HG02938 (cell line): ENCODE measurements at regions not wholly inside any gene's neighbourhood (a gene's known extent, or its start where the extent isn't known, plus 50 kb on each side); places are given as distances from the start of the nearest gene placed in this dataset.

ENCODE experiments used
- ATAC-seq: cut with Tn5 transposase; IDR thresholded peaks from one replicate; pipeline ENCODE4 v1.9.1; 2021; ENCODE audit warnings: mild to moderate bottlenecking, moderate library complexity; ENCODE audit not compliant: unreplicated experiment

- ATAC-seq, result no peak
Measured at GRCh38 chr12:91868054-91868453, 277.6 kb downstream of the BTG1 start.

DNA sequence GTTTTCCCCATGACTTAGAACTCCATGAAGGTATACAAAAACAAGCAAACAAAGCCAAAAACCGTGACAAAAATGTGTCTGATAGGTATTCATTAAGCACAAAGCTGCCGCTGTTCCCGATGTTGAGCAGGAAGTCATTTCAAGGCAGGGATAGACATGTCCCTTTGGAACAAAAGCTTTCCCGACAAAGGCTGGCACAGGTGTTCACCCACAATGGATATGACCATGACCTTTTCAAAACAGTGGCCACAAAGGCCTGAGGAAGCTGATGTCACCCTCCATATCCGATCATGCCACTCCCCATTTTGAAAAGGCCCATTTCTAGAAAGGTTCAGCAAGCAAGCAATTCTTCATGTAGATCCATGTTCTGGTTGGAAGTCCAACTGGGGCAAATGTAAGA lies 279.1 kb downstream of the BTG1 start:
- ATAC-seq, result no peak

DNA sequence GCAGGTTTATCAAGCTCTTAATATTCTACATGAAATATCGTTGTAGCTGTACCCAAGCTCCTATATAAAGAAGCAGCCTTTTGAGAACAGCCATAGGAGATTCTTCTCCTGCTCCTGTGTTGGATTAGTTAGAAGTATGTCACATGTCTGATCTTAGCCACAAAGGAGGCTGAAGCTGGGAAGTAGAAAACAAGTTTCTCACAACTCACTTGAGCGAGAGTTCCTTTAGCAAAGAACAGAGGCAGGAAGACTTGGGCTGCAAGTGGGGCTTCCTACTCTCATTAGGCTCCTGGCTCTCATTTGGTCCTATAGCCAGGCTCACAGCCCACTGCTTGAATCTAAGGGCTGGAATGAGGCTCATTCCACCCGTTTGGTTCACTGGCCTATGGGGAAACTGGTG lies 281.9 kb downstream of the BTG1 start:
- ATAC-seq, result no peak

- ATAC-seq, result no peak
Measured at GRCh38 chr12:91861554-91861953, 284.1 kb downstream of the BTG1 start.

DNA sequence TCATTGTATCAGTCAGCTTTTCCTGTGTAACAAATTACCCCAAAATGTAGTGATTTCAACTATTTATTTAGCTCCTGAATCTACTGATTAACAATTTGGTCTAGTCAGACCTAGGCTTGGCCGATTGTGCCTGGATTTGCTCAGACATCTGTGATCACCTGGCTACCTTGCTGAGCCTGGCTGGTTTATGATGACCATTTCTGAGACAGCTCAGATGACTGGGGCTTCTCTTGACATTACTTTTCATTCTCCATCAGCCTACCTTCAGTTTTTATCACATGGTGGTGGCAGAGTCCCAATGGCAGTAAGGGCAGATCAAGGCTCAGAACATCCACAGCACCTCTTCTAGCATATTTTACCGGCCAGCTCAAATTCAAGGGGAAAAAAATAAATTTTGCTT lies 286.3 kb downstream of the BTG1 start:
- no peak for ATAC-seq

DNA sequence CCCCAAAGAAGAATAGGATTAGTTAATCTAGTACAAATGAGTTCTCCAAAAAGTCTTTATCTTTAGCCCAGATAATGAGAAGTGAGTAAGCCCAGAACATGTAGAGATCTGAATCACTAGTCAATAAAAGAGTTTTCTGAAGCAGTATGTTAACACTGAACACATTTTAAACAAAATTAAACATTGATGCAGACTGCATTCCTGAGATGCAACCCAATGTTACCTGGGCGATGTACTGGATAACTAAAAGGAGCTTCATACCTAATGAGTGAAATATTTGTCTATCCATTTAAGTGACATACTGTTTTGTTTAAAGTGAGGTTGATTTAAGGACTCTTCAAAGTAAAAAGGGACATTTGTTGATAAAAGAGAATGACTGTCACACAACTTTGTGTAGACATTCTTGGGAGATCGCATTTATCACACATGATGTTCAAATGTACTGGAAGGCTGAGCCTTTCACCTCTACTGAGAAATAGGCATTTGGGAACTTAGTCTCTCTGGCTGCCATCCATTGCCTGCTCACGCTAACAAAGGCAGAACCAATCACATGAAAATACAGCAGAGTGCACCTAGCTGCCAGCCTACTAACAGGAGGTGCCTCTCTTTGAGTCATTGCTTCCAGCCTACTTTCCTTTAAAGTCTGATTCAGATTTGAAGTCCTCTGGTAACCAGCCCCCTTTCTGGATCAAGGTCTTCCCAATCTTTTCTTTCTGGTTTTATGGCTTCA lies 287.7 kb downstream of the BTG1 start:
- ATAC-seq, result no peak

DNA sequence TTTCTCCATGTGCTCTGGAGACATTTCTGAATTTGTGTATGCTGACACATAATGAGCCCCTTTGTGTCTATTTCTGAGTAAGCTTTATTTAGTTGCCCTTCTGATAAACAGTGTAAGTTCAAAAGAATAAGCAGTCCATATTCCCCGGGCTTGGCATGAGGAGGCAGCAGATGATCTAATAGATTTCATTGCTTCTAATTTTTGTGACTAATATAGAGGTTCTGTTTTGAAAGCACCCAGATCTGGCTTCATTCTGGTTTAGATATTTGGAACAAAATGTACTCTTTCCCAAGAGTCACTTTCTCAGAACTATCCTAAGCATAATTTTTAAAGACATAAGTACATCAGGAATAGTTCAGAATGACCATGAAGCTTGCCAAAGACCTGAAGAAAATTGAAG lies 290.9 kb downstream of the BTG1 start:
- ATAC-seq, result no peak

DNA sequence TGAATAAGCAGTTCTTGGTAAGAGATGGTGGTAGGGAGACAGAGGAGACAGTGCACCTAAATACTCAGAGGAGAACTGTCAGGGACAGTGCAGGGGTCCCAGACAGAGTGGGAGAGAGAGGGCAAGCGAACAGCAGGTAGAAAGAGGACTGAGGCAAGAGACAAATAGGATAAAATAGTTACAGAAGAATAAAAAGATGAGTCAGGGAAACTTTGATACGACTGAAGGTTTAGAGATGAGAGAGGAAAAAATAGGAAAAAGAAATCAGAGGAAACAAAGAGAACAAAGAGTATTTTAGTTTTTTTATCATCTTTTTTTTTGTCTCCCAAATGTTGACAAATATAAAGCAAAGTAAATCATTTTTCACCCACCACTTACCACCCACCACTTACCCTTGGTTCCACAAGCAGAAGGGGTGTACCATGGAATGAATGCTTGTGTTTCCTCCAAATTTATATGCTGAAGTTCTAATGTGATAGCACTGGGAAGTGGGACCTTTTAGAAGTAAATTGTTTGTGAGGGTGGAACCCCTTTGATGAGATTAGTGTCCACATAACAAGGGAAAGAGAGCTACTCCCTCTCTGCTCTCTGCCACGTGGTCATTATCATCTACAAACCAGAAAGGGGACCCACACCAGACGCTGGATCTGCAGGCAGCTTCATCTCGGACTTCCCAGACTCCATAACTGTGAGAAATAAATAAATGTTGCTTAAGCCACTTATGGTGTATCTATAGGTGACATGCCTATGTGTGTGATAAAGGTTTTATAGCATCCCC lies 292.1 kb downstream of the BTG1 start:
- ATAC-seq, result no peak

GRCh38 chr12:91852634-91853033 lies 293.0 kb downstream of the BTG1 start:
- ATAC-seq, result no peak

GRCh38 chr12:91851741-91852477 lies 293.7 kb downstream of the BTG1 start:
- ATAC-seq, result no peak

GRCh38 chr12:91846466-91847055 lies 299.1 kb downstream of the BTG1 start:
- no peak for ATAC-seq

DNA sequence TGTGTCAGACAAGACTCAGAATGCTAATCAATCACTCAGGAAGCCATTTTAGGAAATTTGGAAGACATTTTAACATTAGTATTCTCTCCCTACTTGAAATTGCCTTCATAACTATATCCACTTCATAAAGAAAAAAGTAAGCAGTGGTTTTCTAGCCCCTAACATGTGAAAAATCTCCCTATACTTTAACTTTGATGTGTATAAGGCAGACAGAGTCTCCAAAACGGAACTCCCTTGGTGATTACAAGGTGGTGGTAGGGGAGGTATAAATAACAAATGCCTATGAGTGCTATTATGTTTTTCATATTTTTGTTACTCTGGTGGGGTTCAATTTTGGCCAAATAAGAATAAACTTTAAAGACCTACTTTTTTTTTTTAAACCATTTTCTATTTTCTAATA lies 300.3 kb downstream of the BTG1 start:
- ATAC-seq, result no peak

DNA sequence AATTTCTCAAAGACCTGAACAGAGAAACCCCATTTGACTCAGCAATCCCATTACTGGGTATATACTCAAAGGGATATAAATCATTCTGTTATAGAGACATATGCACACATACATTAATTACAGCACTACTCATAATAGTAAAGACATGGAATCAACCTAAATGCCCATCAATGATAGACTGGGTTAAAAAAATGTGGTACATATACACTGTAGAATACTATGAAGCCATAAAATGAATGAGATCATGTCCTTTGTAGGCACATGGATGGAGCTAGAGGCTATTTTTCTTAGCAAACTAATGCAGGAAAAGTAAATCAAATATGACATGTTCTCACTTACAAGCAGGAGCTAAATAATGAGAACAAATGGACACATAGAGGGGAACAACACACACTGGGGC lies 303.8 kb downstream of the BTG1 start:
- ATAC-seq, result no peak

- no peak for ATAC-seq
Measured at GRCh38 chr12:91836696-91837095, 308.9 kb downstream of the BTG1 start.

- ATAC-seq, result no peak
Measured at GRCh38 chr12:91836264-91836663, 309.4 kb downstream of the BTG1 start.

DNA sequence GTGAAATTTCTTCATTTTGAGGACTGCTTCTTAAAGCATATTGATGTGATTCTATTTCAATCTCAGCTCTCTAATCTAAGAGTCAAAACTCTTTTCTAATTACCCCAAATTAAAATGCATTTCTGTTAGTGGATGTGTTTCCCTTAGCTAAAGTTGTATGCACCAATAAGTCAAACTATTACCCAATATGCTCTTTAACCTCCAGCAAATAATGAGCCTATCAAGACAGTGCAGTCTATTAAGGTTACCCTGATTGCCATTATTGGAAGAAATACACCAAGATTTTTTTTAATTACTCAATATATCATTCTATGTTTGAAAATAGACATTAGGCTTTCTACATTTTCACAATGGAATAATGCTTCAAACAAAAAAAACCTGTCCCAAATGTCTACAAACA lies 310.0 kb downstream of the BTG1 start:
- no peak for ATAC-seq

GRCh38 chr12:91833780-91834359 lies 311.8 kb downstream of the BTG1 start:
- ATAC-seq, result no peak

- ATAC-seq, result no peak
Measured at GRCh38 chr12:91825999-91826398, 319.6 kb downstream of the BTG1 start.

DNA sequence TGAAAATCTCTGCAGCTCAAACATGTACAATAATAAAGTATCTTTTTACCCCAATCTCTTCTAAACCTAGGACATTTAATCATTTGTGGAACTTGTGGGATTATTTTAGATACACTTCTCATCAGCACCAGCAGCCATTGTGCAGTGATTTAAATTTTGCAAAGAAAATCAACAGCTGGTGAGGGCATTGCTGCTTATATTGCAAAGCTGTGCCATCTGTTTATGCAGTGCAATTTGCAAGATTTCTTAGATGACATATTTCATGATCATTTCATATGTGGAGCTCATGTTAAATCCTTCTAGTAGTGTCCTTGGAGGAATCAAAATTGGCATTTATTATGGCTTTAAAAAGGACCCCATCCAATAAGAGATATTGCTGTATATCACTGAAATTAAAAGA lies 320.7 kb downstream of the BTG1 start:
- ATAC-seq, result no peak

GRCh38 chr12:91819132-91819447 lies 326.6 kb downstream of the BTG1 start:
- ATAC-seq, result no peak
